ENCODE measurements at regions not wholly inside any gene's neighbourhood (a gene's known extent, or its start where the extent isn't known, plus 50 kb on each side); places are given as distances from the start of the nearest gene placed in this dataset.
"Not testable (repeated sequence)": the region's sequence is repeated elsewhere in the genome, so short reads cannot be mapped to it uniquely, and the experiment has no call there.

GRCh38 chr20:46785958-46786357, 76.5 kb downstream of the SLC2A10 start:
- no peak for DNase-seq

- DNase-seq = no peak
Observed at GRCh38 chr20:46786566-46786965, 77.1 kb downstream of the SLC2A10 start.

- no peak for DNase-seq
Observed at GRCh38 chr20:46787991-46788762, 78.7 kb downstream of the SLC2A10 start.

GRCh38 chr20:46788763-46789091, 79.3 kb downstream of the SLC2A10 start:
- DNase-seq = not testable (repeated sequence)

- no peak for DNase-seq
Observed at GRCh38 chr20:46789339-46790028, 80.0 kb downstream of the SLC2A10 start.

GRCh38 chr20:46791722-46792416, 82.4 kb downstream of the SLC2A10 start:
- no peak for DNase-seq

- no peak for DNase-seq
Observed at GRCh38 chr20:46797206-46797605, 87.8 kb downstream of the SLC2A10 start.

GRCh38 chr20:46798430-46798829, 89.0 kb downstream of the SLC2A10 start:
- DNase-seq = no peak

- no peak for DNase-seq
Observed at GRCh38 chr20:46799781-46800408, 90.4 kb downstream of the SLC2A10 start.

GRCh38 chr20:46800409-46800804, 91.0 kb downstream of the SLC2A10 start:
- DNase-seq = no peak

- DNase-seq = no peak
Observed at GRCh38 chr20:46801003-46801702, 91.7 kb downstream of the SLC2A10 start.

GRCh38 chr20:46802722-46803121, 91.9 kb upstream of the EYA2 start:
- DNase-seq = no peak

- no peak for DNase-seq
Observed at GRCh38 chr20:46803123-46804020, 91.3 kb upstream of the EYA2 start.

GRCh38 chr20:46804126-46804525, 90.5 kb upstream of the EYA2 start:
- no peak for DNase-seq

GRCh38 chr20:46805836-46806235, 88.8 kb upstream of the EYA2 start:
- no peak for DNase-seq

- DNase-seq = no peak
Observed at GRCh38 chr20:46807998-46808397, 86.6 kb upstream of the EYA2 start.

- no peak for DNase-seq
Observed at GRCh38 chr20:46808565-46808964, 86.1 kb upstream of the EYA2 start.

- DNase-seq = no peak
Observed at GRCh38 chr20:46809706-46810360, 84.8 kb upstream of the EYA2 start.

GRCh38 chr20:46810448-46811223, 84.0 kb upstream of the EYA2 start:
- DNase-seq = no peak
